SK-N-SH (cell line): ENCODE measurements at regions not wholly inside any gene's neighbourhood (a gene's known extent, or its start where the extent isn't known, plus 50 kb on each side); places are given as distances from the start of the nearest gene placed in this dataset.

Experiments used
- CTCF ChIA-PET: fragments of 300-600, 350-600 bp; formaldehyde crosslinking; extraction: SDS; loops from one replicate; lab custom pipeline; 2021; lab: Yijun Ruan, JAX
- POLR2A ChIA-PET: fragments of 350-600 bp; sonication (Branson Sonifier 250); formaldehyde crosslinking; extraction: SDS; loops from one replicate; lab custom pipeline; 2020; ENCODE audit warnings: antibody characterized with exemption, inconsistent platforms; lab: Yijun Ruan, JAX
- DNase-seq: peaks from one replicate; pipeline ENCODE4 v3.0.0; 2012
- H2AFZ ChIP-seq: fragments of 200-600 bp; sonication (generic); 2 replicates; pipeline ENCODE4 v1.8.1; 2016; ENCODE audit warnings: antibody characterized with exemption, mild to moderate bottlenecking, low read depth
- H3F3A ChIP-seq: fragments of 200-600 bp; sonication (generic); replicated peaks from 2 replicates; pipeline ENCODE3; 2016; ENCODE audit warnings: antibody characterized with exemption, mild to moderate bottlenecking; ENCODE audit not compliant: insufficient read depth
- H3K27ac ChIP-seq, 2 experiments: fragments of 200-500 bp in 1 of 2; fragments of 200-600 bp in 1 of 2; sonication (Bioruptor generic) in 1 of 2; sonication (generic), shearing (Covaris generic) in 1 of 2; 2 replicates each; pipeline versions ENCODE4 v1.5.1 to v1.6.1; 2014 to 2016; ENCODE audit warnings: low read depth in 2 of 2, inconsistent platforms in 1 of 2, low read length in 1 of 2, mild to moderate bottlenecking in 1 of 2, mixed read lengths in 1 of 2
- H3K27me3 ChIP-seq: fragments of 200-600 bp; sonication (generic), shearing (Covaris generic); 2 replicates; pipeline ENCODE4 v1.6.1; 2016; ENCODE audit warnings: mixed run types; ENCODE audit not compliant: insufficient read depth
- H3K36me3 ChIP-seq, 2 experiments: fragments of 200-500 bp in 1 of 2; fragments of 200-600 bp in 1 of 2; sonication (Bioruptor generic) in 1 of 2; sonication (generic) in 1 of 2; replicated peaks in 1 of 2; 2 replicates each; pipeline versions ENCODE3 to v1.5.1; 2014 to 2016; ENCODE audit warnings: low read length in 1 of 2, mild to moderate bottlenecking in 1 of 2; ENCODE audit not compliant: insufficient read depth in 2 of 2, control insufficient read depth in 1 of 2
- H3K4me1 ChIP-seq, 2 experiments: fragments of 200-500 bp in 1 of 2; fragments of 200-600 bp in 1 of 2; sonication (Bioruptor generic) in 1 of 2; sonication (generic), shearing (Covaris generic) in 1 of 2; 2 replicates each; pipeline versions ENCODE4 v1.5.1 to v1.6.1; 2014 to 2016; ENCODE audit warnings: low read depth in 1 of 2, low read length in 1 of 2, mixed run types in 1 of 2; ENCODE audit not compliant: insufficient read depth in 2 of 2, control insufficient read depth in 1 of 2
- H3K4me2 ChIP-seq: fragments of 200-600 bp; sonication (generic), shearing (Covaris generic); 2 replicates; pipeline ENCODE4 v1.6.1; 2017; ENCODE audit warnings: mixed run types
- H3K4me3 ChIP-seq, 2 experiments: fragments of 200-500 bp in 1 of 2; fragments of 200-600 bp in 1 of 2; sonication (Bioruptor generic) in 1 of 2; sonication (generic), shearing (Covaris generic) in 1 of 2; 2 replicates each; pipeline versions ENCODE4 v1.5.1 to v1.8.1; 2014 to 2016; ENCODE audit warnings: low read depth in 2 of 2, inconsistent platforms in 1 of 2, low read length in 1 of 2, mild to moderate bottlenecking in 1 of 2, mixed read lengths in 1 of 2, moderate library complexity in 1 of 2
- H3K79me2 ChIP-seq: fragments of 200-600 bp; sonication (generic); 2 replicates; pipeline ENCODE4 v1.8.1; 2017; ENCODE audit warnings: mild to moderate bottlenecking; ENCODE audit not compliant: insufficient read depth
- H3K9ac ChIP-seq: fragments of 200-600 bp; sonication (generic); 2 replicates; pipeline ENCODE4 v1.6.1; 2017; ENCODE audit warnings: mixed run types
- H3K9me2 ChIP-seq: fragments of 200-600 bp; sonication (generic); 2 replicates; pipeline ENCODE4 v1.6.1; 2017; ENCODE audit warnings: mixed run types
- H3K9me3 ChIP-seq: fragments of 200-600 bp; sonication (generic); 2 replicates; pipeline ENCODE4 v1.6.1; 2017; ENCODE audit warnings: mixed run types, mild to moderate bottlenecking, moderate library complexity
- H4K20me1 ChIP-seq: fragments of 200-600 bp; sonication (generic); 2 replicates; pipeline ENCODE4 v1.6.1; 2017; ENCODE audit warnings: mild to moderate bottlenecking, mixed run types; ENCODE audit not compliant: insufficient read depth
- CHD2 ChIP-seq: fragments of 150-350 bp; IDR thresholded peaks from 2 replicates; pipeline ENCODE4 v1.6.1; 2018; ENCODE audit warnings: low read length; ENCODE audit not compliant: partially characterized antibody
- CTCF ChIP-seq: fragments of 200-600 bp; sonication (generic); IDR thresholded peaks from 2 replicates; pipeline ENCODE4 v1.6.1; 2017; ENCODE audit warnings: antibody characterized with exemption, mild to moderate bottlenecking, moderate library complexity
- EP300 ChIP-seq, 2 experiments: IDR thresholded peaks; 2 replicates each; pipeline versions ENCODE4 v1.4.0 to v1.6.1; 2012; ENCODE audit warnings: borderline replicate concordance in 1 of 2, low read depth in 1 of 2, low read length in 1 of 2
- FOXJ3 ChIP-seq: sonication (generic); formaldehyde crosslinking; IDR thresholded peaks from 2 replicates; pipeline ENCODE4 v1.5.1; 2020; ENCODE audit warnings: mild to moderate bottlenecking, missing genetic modification reagents
- GABPA ChIP-seq: IDR thresholded peaks from 2 replicates; pipeline ENCODE4 v1.4.0; 2012; ENCODE audit warnings: low read depth, mild to moderate bottlenecking
- JUND ChIP-seq: IDR thresholded peaks from 2 replicates; pipeline ENCODE4 v1.4.0; 2012
- MXI1 ChIP-seq: IDR thresholded peaks from 2 replicates; pipeline ENCODE4 v1.6.1; 2012; ENCODE audit warnings: mild to moderate bottlenecking, low read depth, low read length, improper control_type of control experiment
- NRF1 ChIP-seq: IDR thresholded peaks from 2 replicates; pipeline ENCODE4 v1.6.1; 2012; ENCODE audit warnings: low read depth, mild to moderate bottlenecking, low read length
- POLR2AphosphoS5 ChIP-seq: IDR thresholded peaks from 2 replicates; pipeline ENCODE4 v1.6.1; 2012; ENCODE audit warnings: low read depth, low read length
- RCOR1 ChIP-seq: fragments of 150-350 bp; IDR thresholded peaks from 2 replicates; pipeline ENCODE4 v1.6.1; 2017; ENCODE audit warnings: antibody characterized with exemption, low read length
- RFX5 ChIP-seq: IDR thresholded peaks from 2 replicates; pipeline ENCODE4 v1.6.1; 2012; ENCODE audit warnings: mild to moderate bottlenecking, improper control_type of control experiment, low read length
- RXRA ChIP-seq: IDR thresholded peaks from 2 replicates; pipeline ENCODE4 v1.4.0; 2012; ENCODE audit warnings: low read depth, mild to moderate bottlenecking, borderline replicate concordance
- SMC3 ChIP-seq: IDR thresholded peaks from 2 replicates; pipeline ENCODE4 v1.6.1; 2012; ENCODE audit warnings: low read depth, low read length, improper control_type of control experiment
- TEAD4 ChIP-seq: IDR thresholded peaks from 2 replicates; pipeline ENCODE4 v1.4.0; 2012; ENCODE audit warnings: mild to moderate bottlenecking, borderline replicate concordance; ENCODE audit not compliant: insufficient read depth
- YY1 ChIP-seq: IDR thresholded peaks from 2 replicates; pipeline ENCODE4 v1.4.0; 2012; ENCODE audit warnings: low read depth, mild to moderate bottlenecking
- WGBS: methylation state at CpG from one replicate; pipeline ENCODE4 v1.1.6; 2017; ENCODE audit warnings: low lambda C conversion rate; 5-methylcytosine and 5-hydroxymethylcytosine counted together
- TF ChIP-seq, protein P1 (sequence below): IDR thresholded peaks from 2 replicates; pipeline ENCODE4 v1.4.0; 2012; ENCODE audit warnings: low read depth, borderline replicate concordance

- TF ChIP-seq RFX5 (no peak), NRF1 (no peak), CTCF (no peak), YY1 (no peak), TEAD4 (no peak), RXRA (no peak), MXI1 (no peak), JUND (no peak), EP300 (IDR thresholded peaks at IDR 0.05; ENCODE audit: borderline replicate concordance in 1 of 2, low read depth in 1 of 2, low read length in 1 of 2) (no peak), RCOR1 (no peak), CHD2 (no peak)
- no peaks in the 10 kb centered on the region for H3F3A ChIP-seq
- WGBS = 39% methylated on average over 6 of the region's 6 CpGs
- H3K27ac ChIP-seq = no peak overlapping the region
- no peaks in the 10 kb centered on the region for H3K79me2 ChIP-seq
- CTCF ChIA-PET = interaction anchor here (0.9 kb wide), 1 partner anchor 8 kb away, joined by 3 read pairs; no protein-coding TSS in a partner anchor
- no peaks in the 10 kb centered on the region for H3K9me2 ChIP-seq
- no peaks in the 10 kb centered on the region for H3K9me3 ChIP-seq
- no peak overlapping the region for H3K4me2 ChIP-seq
- H3K4me3 ChIP-seq = no peak overlapping the region
- POLR2A ChIA-PET = no interaction called here
- DNase-seq = no peak
- H3K9ac ChIP-seq = no peak overlapping the region
- H2AFZ ChIP-seq = no peak overlapping the region
- H3K4me1 ChIP-seq = no peaks in the 10 kb centered on the region
- H4K20me1 ChIP-seq = no peaks in the 10 kb centered on the region
- H3K27me3 ChIP-seq = no peaks in the 10 kb centered on the region
- no peaks in the 10 kb centered on the region for H3K36me3 ChIP-seq
These were observed 263.8 kb downstream of the NKX6-1 start for GRCh38 chr4:84235126-84235944.

DNA sequence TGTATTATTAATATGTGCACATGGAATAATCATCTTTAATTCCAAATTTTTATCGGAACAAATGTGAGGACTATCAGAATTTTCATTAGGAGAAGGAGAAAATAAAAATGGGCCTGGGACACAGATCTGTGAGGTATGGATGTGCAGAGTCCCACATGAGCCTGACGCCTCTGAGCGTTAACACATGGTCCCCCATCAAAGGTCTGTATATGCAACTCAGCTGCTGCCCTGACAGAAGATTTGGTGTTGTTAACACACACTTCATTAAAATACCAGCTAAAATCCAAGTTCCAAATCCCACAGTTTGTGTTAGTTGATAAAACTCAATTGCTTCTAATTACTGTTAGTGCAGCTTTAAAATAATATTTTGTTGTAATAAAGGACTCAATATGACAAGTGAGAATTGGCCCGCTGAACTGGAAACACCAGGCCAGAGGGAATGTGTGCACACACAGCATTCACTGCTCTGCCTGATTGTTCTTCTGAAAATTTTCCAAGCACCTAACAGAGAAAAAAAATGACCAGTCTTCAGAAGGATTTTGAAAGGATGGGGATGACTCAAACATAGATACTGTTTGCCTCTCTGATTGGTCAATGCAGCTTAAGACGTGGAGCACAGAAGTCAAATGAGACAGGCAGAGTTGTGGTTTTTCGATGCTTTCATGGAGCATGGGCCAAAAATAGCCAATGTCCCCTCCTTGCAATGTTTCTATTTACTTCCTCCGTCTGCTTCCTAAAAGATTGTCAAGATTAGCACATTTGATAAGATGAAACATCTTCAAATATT is 266.6 kb downstream of the NKX6-1 start:
- H3K9me3 ChIP-seq = no peaks in the 10 kb centered on the region
- no peak overlapping the region for H3K27ac ChIP-seq
- no peaks in the 10 kb centered on the region for H3K9me2 ChIP-seq
- no peak overlapping the region for H3K4me3 ChIP-seq
- H3K9ac ChIP-seq = no peak overlapping the region
- H3K27me3 ChIP-seq = no peaks in the 10 kb centered on the region
- H3K79me2 ChIP-seq = no peaks in the 10 kb centered on the region
- no peak overlapping the region for H3K4me2 ChIP-seq
- H3K4me1 ChIP-seq = no peaks in the 10 kb centered on the region
- no peak overlapping the region for H2AFZ ChIP-seq
- no peaks in the 10 kb centered on the region for H4K20me1 ChIP-seq
- H3F3A ChIP-seq = no peaks in the 10 kb centered on the region
- H3K36me3 ChIP-seq = no peaks in the 10 kb centered on the region
- POLR2A ChIA-PET = no interaction called here
- no peak for DNase-seq
- 33% methylated on average over 7 of the region's 7 CpGs for WGBS
- CTCF ChIA-PET = no interaction called here
- no peak for TF ChIP-seq RFX5
- no peak for TF ChIP-seq JUND
- no peak for TF ChIP-seq POLR2AphosphoS5
- TF ChIP-seq FOXJ3 (CRISPR knock-in tag) = no peak
- no peak for TF ChIP-seq NRF1
- TF ChIP-seq, protein P1, sequence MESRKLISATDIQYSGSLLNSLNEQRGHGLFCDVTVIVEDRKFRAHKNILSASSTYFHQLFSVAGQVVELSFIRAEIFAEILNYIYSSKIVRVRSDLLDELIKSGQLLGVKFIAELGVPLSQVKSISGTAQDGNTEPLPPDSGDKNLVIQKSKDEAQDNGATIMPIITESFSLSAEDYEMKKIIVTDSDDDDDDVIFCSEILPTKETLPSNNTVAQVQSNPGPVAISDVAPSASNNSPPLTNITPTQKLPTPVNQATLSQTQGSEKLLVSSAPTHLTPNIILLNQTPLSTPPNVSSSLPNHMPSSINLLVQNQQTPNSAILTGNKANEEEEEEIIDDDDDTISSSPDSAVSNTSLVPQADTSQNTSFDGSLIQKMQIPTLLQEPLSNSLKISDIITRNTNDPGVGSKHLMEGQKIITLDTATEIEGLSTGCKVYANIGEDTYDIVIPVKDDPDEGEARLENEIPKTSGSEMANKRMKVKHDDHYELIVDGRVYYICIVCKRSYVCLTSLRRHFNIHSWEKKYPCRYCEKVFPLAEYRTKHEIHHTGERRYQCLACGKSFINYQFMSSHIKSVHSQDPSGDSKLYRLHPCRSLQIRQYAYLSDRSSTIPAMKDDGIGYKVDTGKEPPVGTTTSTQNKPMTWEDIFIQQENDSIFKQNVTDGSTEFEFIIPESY = no peak
- TF ChIP-seq CTCF = no peak
- TF ChIP-seq GABPA = no peak
- TF ChIP-seq SMC3 = no peak
- TF ChIP-seq CHD2 = no peak
